HG03354 (cell line): ENCODE measurements at regions not wholly inside any gene's neighbourhood (a gene's known extent, or its start where the extent isn't known, plus 50 kb on each side); places are given as distances from the start of the nearest gene placed in this dataset.

ENCODE experiments used
- ATAC-seq: cut with Tn5 transposase; IDR thresholded peaks from one replicate; pipeline ENCODE4 v1.9.1; 2021; ENCODE audit warnings: mild to moderate bottlenecking; ENCODE audit not compliant: unreplicated experiment, poor library complexity, severe bottlenecking

DNA sequence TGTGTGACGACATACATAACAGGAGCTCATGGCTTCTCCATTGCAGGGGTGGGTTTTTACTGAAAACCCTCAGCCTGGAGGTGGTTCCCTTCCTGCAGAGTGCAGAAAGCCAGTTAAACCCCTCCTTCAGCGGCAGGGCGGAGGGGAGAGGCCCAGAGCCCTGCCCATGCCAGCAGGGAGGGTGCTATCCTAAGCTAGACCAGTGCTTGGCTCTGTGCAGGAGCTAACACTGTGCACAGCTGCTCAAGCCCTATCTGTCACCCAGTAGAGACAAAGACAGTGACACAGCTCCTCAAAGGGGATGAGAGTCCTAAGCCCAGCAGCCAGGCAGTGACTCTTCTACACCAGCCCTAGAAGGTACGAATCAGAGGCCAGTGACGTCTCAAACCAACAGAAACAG, 70.0 kb upstream of the ZSWIM6 start:
- no peak for ATAC-seq

DNA sequence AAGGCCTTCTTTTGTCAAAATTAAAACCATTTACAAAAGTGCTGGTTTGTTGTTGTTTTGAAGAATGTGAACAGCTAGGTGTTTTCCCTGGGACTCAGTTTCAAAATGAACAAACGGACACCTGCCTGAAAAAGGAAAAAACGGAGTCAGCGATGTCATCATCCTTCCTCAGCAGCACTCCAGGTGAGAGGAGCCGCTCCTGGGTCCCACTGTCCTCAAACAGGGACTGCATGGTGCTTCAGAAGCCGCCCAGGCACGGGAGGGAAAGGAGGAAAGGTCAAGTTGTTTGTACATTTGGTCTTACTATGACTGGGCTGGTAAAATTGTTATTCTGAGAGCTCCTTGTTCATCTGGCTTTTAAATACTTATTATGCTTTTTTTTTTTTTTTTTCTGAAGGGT, 69.0 kb upstream of the ZSWIM6 start:
- no peak for ATAC-seq

DNA sequence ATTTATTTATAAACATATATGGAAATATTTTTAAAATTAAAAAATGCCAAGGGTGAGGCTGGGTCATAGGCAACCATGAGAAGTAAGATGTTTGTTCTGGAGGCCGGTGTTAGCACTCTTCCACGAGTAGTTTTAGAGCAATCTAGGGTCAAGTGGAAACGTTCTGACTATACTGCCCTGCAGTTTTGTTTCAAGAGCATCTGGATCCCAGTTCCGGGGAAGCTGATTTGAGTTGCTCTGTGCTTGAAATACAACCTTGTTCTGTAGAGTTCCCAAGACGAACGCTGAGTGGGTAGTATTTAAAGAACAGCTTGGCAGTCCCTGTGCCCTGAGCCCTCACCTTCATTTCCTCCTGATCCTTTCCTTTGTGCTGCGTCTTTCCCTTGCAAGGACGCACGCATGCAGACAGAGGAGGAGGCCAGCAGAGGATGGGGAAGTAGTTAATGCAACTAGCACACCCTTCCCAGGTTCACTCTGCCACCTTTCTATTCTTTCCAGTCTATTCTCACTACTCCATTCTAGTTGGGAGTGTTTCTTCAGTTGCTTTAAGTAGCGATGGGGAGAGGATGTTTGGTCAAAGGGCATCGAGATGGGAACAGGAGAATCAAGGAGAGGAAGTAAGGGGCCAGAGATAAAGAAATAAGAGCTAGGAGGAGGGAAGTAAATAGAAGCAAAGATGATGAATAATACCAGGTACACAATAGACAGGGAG, 68.3 kb upstream of the ZSWIM6 start:
- no peak for ATAC-seq

DNA sequence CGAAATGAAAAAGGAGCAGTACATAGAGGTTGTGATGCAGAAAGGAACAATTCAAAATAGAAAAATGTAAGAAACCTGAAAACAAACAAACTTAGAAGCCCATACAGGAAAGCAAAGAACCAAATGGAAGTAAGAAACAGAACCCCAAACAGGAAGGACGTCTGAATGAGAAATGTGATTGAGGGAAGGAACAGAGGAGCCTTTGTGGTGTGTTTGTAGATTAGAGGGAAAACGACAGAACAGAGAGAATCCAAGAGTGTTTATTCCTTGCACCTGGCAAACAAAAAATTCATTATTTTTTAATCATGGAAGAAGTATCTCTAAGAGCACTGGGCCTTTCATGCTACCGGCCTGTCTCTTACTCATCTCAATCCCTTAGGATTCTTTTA, 67.8 kb upstream of the ZSWIM6 start:
- ATAC-seq = no peak

DNA sequence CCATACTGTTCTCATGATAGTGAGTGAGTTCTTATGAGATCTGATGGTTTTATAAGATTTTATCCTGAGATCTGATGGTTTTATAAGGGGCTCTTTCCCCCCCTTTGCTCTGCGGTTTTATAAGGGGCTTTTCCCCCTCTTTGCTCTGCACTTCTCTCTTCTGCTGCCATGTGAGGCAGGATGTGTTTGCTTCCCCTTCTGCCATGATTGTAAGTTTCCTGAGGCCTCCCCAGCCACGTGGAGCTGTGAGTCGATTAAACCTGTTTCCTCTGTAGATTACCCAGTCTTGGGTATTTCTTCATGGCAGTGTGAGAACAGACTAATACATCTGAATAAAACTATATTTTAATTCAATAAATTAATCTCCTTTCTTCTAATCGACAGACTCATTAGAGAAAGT, 64.9 kb upstream of the ZSWIM6 start:
- ATAC-seq = no peak

DNA sequence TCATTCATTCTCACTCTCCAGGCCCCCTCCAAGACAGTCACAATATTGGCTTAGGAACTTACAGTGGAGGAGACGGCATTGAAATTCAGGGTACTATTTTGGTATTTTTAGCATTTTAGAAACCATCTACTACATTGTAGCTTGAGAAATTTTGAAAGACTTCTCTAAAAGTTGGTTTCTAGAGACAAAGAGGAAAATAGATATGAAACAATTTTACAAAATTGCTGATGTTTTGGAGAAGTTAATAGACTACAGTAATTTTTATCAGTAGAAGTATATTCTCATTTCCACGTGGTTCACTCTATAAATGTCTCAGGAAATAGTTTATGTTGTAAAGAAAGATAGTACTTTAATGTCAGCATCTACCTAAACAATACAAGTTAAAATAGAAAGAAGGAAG, 63.2 kb upstream of the ZSWIM6 start:
- ATAC-seq = no peak

DNA sequence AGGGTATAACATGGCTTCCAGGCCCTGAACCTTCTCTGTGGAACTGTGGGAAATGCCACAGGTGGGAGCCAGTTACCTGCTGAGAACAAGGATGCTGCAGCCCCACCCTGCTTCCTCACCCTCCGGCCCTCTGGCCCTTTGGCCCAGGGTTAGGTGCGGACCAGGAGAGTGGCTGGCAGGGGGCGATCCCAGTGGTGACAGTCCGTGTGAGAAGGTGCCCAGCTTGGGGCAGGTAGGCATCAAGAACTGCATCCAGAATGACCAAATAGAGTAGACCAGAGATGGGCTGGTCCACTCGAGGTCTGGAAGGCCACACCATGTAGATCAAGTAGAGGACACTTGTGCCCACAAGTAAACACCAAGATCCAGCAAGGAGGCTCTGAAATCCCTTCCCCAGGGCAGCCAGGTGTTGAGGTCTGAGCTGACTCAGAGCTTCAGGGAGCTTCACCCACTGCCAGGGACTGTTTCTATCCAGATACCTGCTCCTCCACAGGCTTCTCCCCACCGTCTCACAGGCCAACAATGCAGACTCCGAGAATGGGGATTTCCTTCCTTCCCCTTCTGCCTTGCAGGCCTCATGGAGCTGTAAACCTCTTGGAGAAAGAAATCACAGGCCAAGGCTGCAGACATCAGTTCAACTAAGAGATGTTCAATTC, 61.4 kb upstream of the ZSWIM6 start:
- ATAC-seq = no peak

DNA sequence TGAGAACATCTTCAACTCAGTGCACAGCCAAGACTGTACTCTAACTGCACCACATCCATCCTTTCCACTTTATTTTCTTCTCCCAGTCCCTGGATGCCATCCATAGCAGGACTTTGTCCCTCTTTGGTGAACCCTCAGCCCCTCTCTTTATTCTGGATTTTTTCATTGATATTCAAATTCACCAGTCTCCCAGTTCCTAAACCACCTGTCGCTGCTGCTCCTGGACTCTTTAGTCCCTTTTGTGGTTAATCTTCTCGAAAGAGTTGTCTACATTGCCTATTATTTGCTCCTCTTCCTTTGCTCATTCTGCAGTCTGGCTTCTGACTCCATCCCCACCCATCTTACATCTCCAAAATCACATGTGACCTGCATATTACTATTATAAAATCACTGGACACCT, 59.4 kb upstream of the ZSWIM6 start:
- ATAC-seq = no peak

DNA sequence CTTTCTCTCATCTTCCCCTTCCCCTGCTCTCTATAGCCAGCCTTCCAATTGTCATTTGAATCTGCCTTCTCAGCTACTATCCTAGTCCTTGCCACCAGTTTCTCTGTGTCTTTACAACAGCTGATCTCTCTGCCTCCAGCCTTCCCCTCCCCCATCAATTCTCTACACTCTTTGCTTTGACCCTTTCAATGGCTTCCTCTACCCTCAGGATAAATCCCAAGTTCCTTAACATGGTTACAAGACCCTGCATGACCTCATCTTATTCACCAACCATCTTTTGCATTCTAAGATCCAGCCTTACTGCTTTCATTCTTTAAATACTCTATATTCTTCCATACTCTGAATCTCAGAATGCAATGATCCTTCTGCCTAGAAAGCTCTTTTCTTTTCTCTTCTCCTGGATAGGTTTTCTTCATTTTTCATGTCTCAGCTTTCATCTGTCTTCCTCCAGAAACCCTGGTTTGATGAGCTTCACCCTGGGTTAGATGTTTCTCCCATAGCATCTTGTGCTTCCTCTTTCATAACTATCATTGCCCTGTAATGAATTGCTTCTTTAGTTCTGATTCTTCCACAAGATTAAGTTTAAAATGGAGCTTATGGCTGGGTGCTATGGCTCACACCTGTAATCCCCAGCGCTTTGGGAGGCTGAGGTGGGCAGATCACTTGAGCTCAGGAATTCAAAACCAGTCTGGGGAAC, 58.6 kb upstream of the ZSWIM6 start:
- no peak for ATAC-seq

DNA sequence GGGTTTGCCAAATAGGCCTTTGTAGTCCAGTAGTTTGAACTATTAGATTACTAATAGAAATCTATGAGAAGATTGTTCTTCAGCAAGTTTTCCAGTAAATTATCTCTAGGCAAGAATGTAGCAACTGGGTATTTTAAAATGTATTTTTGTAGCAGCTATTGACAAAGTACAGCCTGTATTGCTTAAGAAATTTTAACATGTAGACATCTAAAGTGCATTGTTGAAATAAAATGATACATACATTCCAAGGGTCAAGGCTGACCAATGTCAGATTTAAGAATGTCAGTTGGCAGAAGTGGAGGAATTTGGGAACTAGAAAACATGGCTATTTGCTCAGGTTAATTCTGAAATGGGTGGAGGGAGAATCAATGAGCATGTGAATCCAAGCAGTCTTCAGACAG, 57.5 kb upstream of the ZSWIM6 start:
- no peak for ATAC-seq

DNA sequence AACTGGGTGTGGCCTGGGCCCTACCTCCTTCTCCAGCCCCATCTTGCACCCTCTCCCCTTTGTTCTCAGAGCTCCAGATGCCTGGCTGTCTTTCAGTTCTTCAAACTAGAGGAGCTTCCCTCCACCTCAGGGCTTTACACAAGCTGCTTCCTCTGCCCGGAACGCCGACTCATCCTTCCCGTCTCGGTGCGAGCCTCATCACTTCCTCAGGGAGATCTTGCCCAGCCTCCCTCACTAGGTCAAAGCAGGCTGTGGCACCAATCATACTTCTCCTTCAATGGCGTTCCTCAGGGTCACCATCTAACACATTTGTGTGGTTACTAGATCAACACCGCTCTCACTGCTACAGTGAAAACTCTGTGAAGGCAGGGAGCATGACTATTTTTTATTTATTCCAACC, 56.2 kb upstream of the ZSWIM6 start:
- ATAC-seq = no peak

DNA sequence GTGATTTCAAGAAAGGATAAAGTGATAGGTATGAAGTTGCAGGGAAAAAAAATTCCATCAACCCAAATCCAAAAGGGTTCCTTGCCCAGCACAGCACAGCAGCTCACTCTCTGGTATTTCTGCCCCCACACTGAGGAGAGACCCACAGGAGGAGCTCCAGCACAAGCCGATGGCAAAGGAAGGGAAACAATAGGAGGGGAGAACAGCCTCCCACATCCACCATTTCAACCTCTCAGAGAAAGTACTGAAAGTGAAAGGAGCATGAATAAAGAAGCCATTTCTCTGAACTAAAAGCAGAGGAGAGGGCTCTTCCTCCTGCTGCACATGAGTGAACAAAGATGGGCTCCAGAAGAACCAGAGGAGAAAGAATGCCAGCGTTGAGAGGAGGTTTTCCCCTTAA, 54.9 kb upstream of the ZSWIM6 start:
- ATAC-seq = peak; percentile 36

DNA sequence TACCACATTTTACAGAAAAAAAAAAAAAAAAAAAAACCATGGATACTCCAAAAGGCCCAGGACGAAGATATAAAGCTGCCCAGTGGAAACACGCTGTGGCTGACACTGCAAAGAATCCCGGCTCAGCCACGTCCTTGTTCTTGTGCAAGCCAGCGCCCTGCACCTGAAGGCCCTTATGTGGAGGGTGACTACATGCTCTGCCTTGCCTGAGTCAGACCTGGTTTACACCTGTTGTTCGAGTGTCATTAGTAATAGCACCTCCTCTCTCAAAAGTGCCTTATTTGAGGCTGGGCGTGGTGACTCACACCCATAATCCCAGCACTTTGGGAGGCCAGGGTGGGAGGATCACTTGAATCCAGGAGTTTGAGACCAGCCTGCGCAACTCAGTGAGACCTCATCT, 54.3 kb upstream of the ZSWIM6 start:
- ATAC-seq = no peak

DNA sequence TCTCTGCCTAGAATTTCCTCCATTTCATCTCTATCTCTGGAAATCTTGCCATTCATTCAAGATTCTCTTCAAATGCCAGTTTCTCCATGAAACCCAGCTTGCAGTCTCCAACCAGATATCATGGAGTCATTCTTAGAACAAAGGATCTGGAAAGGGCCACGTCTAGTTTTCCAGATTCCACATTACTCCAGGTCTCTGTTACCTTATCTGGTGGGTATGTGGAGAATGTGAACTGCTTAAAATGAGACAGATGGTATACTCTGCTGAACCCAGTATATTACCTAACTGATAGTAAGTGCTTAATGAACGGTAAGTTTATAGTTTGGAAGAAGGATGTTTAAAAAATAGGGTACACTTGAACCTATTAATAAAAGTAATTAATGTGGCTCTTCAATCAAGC, 52.3 kb upstream of the ZSWIM6 start:
- no peak for ATAC-seq

DNA sequence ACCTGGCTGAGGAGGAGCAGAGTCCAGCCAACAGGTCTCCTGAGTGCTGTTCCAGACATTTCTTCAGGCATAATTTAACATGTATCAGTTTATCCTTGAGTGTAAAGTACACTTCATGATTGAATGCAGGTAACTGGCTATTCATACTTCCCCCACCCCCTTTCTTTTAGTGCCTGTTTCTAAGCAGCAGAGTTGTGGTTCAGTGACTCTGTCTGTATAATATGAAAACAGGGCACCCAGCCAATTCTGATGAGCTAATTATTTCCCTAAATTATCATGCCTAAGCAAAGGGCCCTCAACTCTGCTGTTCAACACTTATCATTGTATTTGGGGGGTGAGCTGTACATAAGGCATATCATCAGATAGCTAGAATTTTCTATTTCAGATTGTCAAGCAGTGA, 51.9 kb upstream of the ZSWIM6 start:
- no peak for ATAC-seq

DNA sequence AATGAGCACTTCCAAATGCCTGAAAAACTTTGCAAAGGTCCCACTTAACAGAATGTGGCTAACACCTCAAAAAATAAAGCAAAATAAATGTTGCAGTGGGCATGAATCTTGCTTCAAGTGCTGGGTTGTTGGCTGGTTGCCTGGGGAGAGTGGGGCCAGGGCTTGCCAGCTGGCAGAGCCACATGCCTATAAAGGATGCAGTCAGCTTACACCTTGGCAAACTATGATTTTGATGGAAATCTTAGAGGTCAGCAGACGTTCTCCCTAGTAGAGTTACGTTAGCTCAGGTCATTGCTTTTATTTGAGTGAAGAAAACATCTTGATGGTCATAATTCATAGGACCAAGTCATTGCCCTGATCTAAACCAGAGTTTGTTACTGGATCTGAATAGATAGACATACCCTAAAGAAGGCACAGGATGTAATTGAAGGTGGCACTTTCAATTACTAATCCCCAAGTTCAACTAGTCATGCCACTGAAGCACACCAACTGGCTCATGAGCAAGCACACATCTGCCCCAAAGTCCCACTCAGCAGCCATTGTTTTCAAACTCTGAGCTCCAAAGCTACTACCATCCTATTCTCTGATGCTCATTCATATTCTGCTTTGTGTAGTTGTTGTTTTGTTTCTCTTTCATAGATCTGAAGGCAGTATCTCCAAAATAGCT, 51.2 kb upstream of the ZSWIM6 start:
- no peak for ATAC-seq

DNA sequence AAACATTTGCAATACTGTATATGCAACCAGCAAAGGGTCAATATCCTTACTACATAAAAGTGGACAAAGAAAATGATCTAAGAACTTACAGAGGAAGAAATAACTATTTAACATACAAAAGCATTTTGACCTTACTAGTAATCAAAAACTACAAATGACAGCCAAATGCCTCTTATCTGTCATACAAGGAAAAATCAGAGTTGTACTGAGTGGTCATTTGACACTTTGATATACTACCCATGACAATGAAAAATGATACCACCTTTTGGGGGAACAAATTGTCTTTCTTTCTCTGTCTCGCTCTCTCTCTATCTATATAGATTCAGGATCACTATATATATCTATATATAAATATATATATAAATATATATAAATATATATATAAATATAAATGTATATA, 50.4 kb upstream of the ZSWIM6 start:
- no peak for ATAC-seq
